ENCODE measurements at regions not wholly inside any gene's neighbourhood (a gene's known extent, or its start where the extent isn't known, plus 50 kb on each side); places are given as distances from the start of the nearest gene placed in this dataset.
"Not testable (repeated sequence)": the region's sequence is repeated elsewhere in the genome, so short reads cannot be mapped to it uniquely, and the experiment has no call there.

DNA sequence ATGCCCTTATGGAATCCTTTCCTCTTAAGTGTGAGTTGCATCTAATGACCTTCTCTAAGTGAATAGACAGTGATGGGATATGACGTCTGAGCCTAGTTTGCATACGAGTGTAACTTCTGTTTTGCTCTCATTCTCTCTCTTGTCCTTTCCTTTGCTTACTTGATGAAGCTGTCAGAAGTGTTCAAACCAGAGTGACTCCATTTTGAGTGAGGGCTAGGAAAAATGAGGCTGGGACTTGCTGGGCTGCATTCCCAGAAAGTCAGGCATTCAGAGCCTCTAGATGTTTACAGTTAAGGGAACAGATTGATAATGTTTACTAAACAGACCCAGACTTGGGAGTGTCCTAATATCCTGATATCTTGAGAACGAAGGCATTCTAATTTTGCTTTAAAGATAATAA, 311.2 kb upstream of the SOX4 start:
- peaks cover 23% of the 10 kb centered on the region for H3K4me1 ChIP-seq (ENCODE audit: control insufficient read depth, insufficient read depth, low read length)
- H3K9ac ChIP-seq (ENCODE audit: low read depth, low read length); H3K9me3 ChIP-seq (ENCODE audit: control insufficient read depth, insufficient read depth, low read length); H3K36me3 ChIP-seq (ENCODE audit: control insufficient read depth, insufficient read depth, low read length); H3K4me3 ChIP-seq (ENCODE audit: low read depth, low read length); H3K27ac ChIP-seq (ENCODE audit: low read depth, low read length); H3K27me3 ChIP-seq (ENCODE audit: control insufficient read depth, insufficient read depth, low read length): not testable (repeated sequence)

DNA sequence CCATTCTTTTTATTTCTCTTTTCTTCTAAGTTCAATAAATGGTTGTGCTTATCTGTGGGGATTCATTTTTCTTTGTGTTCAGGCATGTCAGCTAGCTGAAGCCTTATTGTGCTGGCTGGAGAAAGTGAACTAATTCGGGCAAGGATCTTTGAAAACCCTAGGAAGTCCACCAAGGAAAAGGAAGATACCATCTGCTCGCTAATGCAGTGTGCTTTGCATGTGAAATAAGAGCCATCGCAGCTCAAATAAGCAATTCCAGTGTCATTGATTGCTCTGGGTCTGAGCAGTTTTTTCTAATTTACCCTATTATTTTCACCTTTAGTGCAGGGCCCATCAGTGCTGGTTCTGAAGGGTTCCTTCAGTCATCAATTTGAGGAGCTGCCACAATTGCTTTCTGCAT, 309.4 kb upstream of the SOX4 start:
- no peaks in the 10 kb centered on the region for H3K9me3 ChIP-seq (ENCODE audit: control insufficient read depth, insufficient read depth, low read length)
- no peaks in the 10 kb centered on the region for H3K27me3 ChIP-seq (ENCODE audit: control insufficient read depth, insufficient read depth, low read length)
- H3K9ac ChIP-seq (ENCODE audit: low read depth, low read length) = no peak overlapping the region
- no peak overlapping the region for H3K27ac ChIP-seq (ENCODE audit: low read depth, low read length)
- H3K36me3 ChIP-seq (ENCODE audit: control insufficient read depth, insufficient read depth, low read length) = no peaks in the 10 kb centered on the region
- H3K4me1 ChIP-seq (ENCODE audit: control insufficient read depth, insufficient read depth, low read length) = peaks cover 11% of the 10 kb centered on the region
- no peak overlapping the region for H3K4me3 ChIP-seq (ENCODE audit: low read depth, low read length)

DNA sequence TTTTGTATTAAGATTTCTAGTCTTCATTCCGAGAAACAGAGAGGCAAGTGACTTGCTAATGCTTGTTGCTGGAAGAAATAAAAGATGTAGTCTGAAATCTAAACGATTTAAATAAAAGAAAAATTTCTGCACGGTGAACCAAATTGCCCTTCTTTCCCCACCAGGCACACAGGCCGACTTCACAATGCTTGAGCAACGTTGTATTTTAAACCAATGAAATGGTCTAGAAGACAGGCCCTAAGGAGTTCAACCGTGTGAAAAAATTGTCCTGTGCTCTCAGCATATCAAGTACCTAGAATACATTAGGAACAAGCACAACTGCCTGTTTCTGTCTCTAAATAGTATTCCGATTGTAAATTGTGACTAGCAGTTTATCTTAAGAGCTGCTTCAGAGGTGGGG, 308.8 kb upstream of the SOX4 start:
- no peak overlapping the region for H3K9ac ChIP-seq (ENCODE audit: low read depth, low read length)
- peaks cover 11% of the 10 kb centered on the region for H3K4me1 ChIP-seq (ENCODE audit: control insufficient read depth, insufficient read depth, low read length)

DNA sequence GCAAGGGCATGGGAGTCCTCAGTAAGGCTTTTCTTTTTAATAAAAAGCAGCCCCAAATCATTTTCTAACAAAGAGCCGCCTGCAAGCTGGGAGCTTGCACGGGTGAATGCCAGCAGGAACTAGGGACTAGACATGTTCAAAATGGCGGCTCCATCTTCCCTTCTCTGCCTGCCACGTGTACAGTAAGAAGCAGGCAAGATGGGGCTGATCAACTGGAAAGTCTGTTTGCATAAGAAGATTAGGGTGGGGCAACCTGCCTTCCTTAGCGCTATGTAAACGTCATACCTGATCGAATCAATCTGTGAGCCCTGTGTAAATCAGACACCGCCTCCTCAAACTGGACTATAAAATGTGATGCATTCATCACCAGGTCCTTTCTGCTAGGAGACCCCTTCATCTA, 299.4 kb upstream of the SOX4 start:
- no peak overlapping the region for H3K4me3 ChIP-seq (ENCODE audit: low read depth, low read length)
- H3K36me3 ChIP-seq (ENCODE audit: control insufficient read depth, insufficient read depth, low read length) = no peaks in the 10 kb centered on the region
- no peaks in the 10 kb centered on the region for H3K4me1 ChIP-seq (ENCODE audit: control insufficient read depth, insufficient read depth, low read length)
- H3K27me3 ChIP-seq (ENCODE audit: control insufficient read depth, insufficient read depth, low read length) = no peaks in the 10 kb centered on the region
- no peak overlapping the region for H3K27ac ChIP-seq (ENCODE audit: low read depth, low read length)
- H3K9ac ChIP-seq (ENCODE audit: low read depth, low read length) = no peak overlapping the region
- no peaks in the 10 kb centered on the region for H3K9me3 ChIP-seq (ENCODE audit: control insufficient read depth, insufficient read depth, low read length)

More for the DNA sequence above, 308.8 kb upstream of the SOX4 start:
- Histone ChIP-seq H3K27me3 (ENCODE audit: control insufficient read depth, insufficient read depth, low read length) (no peaks in the 10 kb centered on the region), H3K36me3 (ENCODE audit: control insufficient read depth, insufficient read depth, low read length) (no peaks in the 10 kb centered on the region), H3K9me3 (ENCODE audit: control insufficient read depth, insufficient read depth, low read length) (no peaks in the 10 kb centered on the region), H3K4me3 (ENCODE audit: low read depth, low read length) (no peak overlapping the region), H3K27ac (ENCODE audit: low read depth, low read length) (no peak overlapping the region)

DNA sequence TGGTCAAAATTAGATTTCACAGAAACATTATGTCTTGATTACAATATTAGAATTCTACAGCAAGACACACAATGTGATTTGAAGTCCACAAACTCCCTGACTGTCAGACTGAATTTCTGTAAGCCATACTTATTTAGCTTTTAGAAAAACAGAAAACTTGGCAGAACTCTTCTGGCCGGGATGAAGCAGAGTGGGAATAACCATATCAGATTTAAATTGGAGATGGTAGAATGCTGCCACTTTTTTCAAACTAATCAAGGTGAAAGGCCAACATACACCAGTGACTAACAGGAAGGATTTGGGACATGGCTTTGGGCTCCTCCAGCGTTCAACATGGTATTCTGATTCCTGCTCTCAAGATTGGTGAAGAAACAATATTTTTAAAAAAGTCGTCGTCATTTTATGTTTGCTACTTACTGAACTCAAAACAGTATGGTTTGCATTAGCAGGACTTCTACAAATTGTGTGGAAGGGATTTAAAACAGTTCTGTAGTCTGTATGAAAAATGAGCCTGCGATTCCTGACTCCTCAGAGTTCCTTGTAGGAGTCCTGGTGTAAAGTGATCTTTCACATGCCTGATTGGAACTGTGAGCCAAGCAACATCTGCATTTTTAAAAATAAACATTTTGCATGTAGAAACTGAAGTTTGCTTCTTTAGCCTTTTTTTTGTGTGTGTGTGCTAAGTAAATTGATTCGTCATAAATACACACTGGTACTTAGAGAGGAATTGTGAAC, 297.9 kb upstream of the SOX4 start:
- no peak overlapping the region for H3K27ac ChIP-seq (ENCODE audit: low read depth, low read length)
- no peaks in the 10 kb centered on the region for H3K4me1 ChIP-seq (ENCODE audit: control insufficient read depth, insufficient read depth, low read length)
- no peak overlapping the region for H3K9ac ChIP-seq (ENCODE audit: low read depth, low read length)
- H3K4me3 ChIP-seq (ENCODE audit: low read depth, low read length) = no peak overlapping the region
- no peaks in the 10 kb centered on the region for H3K27me3 ChIP-seq (ENCODE audit: control insufficient read depth, insufficient read depth, low read length)
- no peaks in the 10 kb centered on the region; the same call in 1 of the 2 replicates for H3K9me3 ChIP-seq (ENCODE audit: control insufficient read depth, insufficient read depth, low read length)
- no peaks in the 10 kb centered on the region for H3K36me3 ChIP-seq (ENCODE audit: control insufficient read depth, insufficient read depth, low read length)

DNA sequence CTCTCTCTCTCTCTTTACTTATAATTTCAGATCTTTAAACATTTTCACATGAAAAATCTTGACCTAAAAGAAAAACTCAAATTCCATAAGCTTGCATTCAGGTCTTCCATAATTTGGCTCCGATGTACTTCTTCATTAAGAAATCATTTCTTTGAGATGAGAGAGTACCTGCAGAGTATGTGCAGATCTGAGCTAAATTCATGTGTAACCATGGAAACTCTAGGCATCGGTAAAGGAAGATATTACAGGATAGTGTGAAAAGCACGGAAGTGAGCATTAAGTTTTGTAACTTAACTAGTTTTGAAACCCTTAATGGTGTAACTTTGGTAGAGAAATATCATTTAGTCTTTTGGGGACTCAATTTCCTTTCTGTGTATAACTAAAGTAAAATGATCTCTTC, 295.9 kb upstream of the SOX4 start:
- H3K27me3 ChIP-seq (ENCODE audit: control insufficient read depth, insufficient read depth, low read length) = no peaks in the 10 kb centered on the region
- H3K9ac ChIP-seq (ENCODE audit: low read depth, low read length) = no peak overlapping the region
- no peak overlapping the region for H3K4me3 ChIP-seq (ENCODE audit: low read depth, low read length)
- H3K9me3 ChIP-seq (ENCODE audit: control insufficient read depth, insufficient read depth, low read length) = no peaks in the 10 kb centered on the region; the same call in 1 of the 2 replicates
- no peaks in the 10 kb centered on the region for H3K36me3 ChIP-seq (ENCODE audit: control insufficient read depth, insufficient read depth, low read length)
- no peaks in the 10 kb centered on the region for H3K4me1 ChIP-seq (ENCODE audit: control insufficient read depth, insufficient read depth, low read length)
- H3K27ac ChIP-seq (ENCODE audit: low read depth, low read length) = no peak overlapping the region

DNA sequence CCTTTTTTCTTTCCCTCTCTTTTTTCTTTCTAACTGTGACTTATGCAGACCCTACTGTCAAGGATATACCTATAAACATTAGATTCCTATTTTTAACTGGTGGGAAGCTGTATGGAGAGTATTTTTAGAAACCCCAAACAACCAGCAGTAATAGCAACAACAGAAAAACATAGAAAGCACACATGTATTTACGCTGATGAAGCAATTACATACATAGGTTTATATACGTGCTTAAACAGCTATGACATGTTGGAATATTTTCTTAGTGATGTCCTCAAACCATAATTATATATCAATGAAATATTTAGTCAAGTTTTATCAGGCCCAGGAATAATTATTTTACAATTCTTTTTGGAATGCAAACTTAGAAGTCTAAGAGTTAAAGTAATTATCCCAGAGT, 294.3 kb upstream of the SOX4 start:
- Histone ChIP-seq H3K27ac (ENCODE audit: low read depth, low read length) (no peak overlapping the region), H3K9ac (ENCODE audit: low read depth, low read length) (no peak overlapping the region), H3K4me3 (ENCODE audit: low read depth, low read length) (no peak overlapping the region), H3K4me1 (ENCODE audit: control insufficient read depth, insufficient read depth, low read length) (no peaks in the 10 kb centered on the region), H3K36me3 (ENCODE audit: control insufficient read depth, insufficient read depth, low read length) (no peaks in the 10 kb centered on the region), H3K27me3 (ENCODE audit: control insufficient read depth, insufficient read depth, low read length) (no peaks in the 10 kb centered on the region), H3K9me3 (ENCODE audit: control insufficient read depth, insufficient read depth, low read length) (peaks cover 5% of the 10 kb centered on the region; the same call in 1 of the 2 replicates)

DNA sequence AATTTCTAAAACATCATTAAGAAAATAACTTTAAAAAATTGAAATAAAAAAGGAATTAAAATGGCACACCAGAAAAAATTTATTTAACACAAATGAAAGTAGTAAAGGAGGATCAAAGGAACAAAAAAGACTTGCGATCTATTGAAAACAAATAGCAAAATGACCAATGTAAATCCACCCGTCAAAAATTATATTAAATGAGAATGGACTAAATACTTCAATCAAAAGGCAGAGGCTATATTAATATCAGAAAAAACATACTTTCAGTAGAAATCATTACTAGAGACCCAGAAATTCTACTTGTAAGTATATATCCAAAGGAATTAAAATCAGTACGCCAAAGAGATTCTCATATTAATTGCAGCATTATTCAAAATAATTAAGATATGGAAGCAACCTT, 293.1 kb upstream of the SOX4 start:
- Histone ChIP-seq H3K4me1 (ENCODE audit: control insufficient read depth, insufficient read depth, low read length) (no peaks in the 10 kb centered on the region), H3K27ac (ENCODE audit: low read depth, low read length) (no peak overlapping the region), H3K36me3 (ENCODE audit: control insufficient read depth, insufficient read depth, low read length) (no peaks in the 10 kb centered on the region), H3K27me3 (ENCODE audit: control insufficient read depth, insufficient read depth, low read length) (no peaks in the 10 kb centered on the region), H3K9me3 (ENCODE audit: control insufficient read depth, insufficient read depth, low read length) (peaks cover 5% of the 10 kb centered on the region; the same call in 1 of the 2 replicates), H3K4me3 (ENCODE audit: low read depth, low read length) (no peak overlapping the region), H3K9ac (ENCODE audit: low read depth, low read length) (no peak overlapping the region)

DNA sequence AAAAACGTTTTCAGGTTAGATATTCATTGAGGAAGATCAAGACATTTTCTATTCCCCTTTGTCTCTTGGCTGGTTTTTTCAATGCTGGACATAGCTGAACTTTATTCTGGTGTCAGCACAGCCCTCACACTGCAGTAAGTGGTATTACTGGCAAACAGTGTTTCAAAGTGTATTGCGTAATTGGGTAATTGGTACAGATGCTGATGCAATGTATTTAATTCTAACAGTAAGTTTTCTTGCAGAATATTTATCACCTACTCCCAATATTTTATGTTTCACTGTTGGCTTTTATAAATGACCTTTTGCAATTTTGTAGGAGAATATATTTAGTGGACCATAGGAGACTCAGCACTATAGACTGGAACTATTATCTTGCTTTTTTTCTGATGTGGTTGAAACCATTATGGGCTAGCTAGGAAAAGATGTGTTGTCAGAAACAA, 287.6 kb upstream of the SOX4 start:
- Histone ChIP-seq H3K27ac (ENCODE audit: low read depth, low read length) (no peak overlapping the region), H3K4me3 (ENCODE audit: low read depth, low read length) (no peak overlapping the region), H3K9me3 (ENCODE audit: control insufficient read depth, insufficient read depth, low read length) (0 out of 2 replicates have a peak, but pooled peaks cover 5% of the 10 kb centered on the region), H3K36me3 (ENCODE audit: control insufficient read depth, insufficient read depth, low read length) (no peaks in the 10 kb centered on the region), H3K4me1 (ENCODE audit: control insufficient read depth, insufficient read depth, low read length) (no peaks in the 10 kb centered on the region; the same call in 1 of the 2 replicates), H3K9ac (ENCODE audit: low read depth, low read length) (no peak overlapping the region), H3K27me3 (ENCODE audit: control insufficient read depth, insufficient read depth, low read length) (no peaks in the 10 kb centered on the region)

DNA sequence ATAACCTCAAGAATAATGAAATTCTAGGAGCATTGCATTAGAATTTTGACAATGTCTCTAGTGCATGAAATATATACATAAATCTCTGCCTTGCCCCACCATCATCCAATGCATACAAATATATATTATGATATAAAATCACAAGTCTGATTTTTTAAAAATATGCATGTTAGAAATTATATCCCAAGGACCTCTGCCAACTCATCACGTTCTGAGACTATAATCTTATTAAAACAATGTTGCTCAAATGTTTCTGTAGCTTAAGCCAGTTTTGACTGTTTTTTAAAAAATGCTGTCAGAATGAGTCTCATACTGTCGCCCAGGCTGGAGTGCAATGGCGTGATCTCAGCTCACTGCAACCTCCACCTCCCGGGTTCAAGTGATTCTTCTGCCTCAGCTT, 287.0 kb upstream of the SOX4 start:
- Histone ChIP-seq H3K4me3 (ENCODE audit: low read depth, low read length) (no peak overlapping the region), H3K27ac (ENCODE audit: low read depth, low read length) (no peak overlapping the region), H3K27me3 (ENCODE audit: control insufficient read depth, insufficient read depth, low read length) (no peaks in the 10 kb centered on the region), H3K9ac (ENCODE audit: low read depth, low read length) (no peak overlapping the region), H3K9me3 (ENCODE audit: control insufficient read depth, insufficient read depth, low read length) (0 out of 2 replicates have a peak, but pooled peaks cover 5% of the 10 kb centered on the region), H3K4me1 (ENCODE audit: control insufficient read depth, insufficient read depth, low read length) (no peaks in the 10 kb centered on the region; the same call in 1 of the 2 replicates), H3K36me3 (ENCODE audit: control insufficient read depth, insufficient read depth, low read length) (no peaks in the 10 kb centered on the region)

DNA sequence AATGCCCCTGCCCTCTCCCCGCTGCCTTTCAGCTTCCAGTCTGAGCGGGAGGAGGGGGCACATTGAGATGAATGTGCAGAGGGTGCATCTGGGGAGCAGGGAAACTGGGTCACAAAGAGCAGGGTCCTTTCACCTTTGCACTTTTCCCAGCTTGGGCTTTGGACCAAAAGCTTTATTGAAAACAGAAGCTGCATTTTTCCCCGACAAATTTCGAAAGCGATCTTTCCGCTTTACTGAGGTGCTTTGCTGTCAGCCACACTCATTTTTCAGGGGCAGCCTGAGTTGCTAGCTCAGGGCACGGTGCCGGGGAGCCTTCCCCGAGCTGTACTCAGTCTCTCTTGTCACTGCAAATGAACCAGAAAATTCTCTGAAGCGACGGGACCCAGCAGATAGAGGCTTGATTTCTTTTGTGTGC, 283.7 kb upstream of the SOX4 start:
- Histone ChIP-seq H3K27me3 (ENCODE audit: control insufficient read depth, insufficient read depth, low read length) (no peaks in the 10 kb centered on the region), H3K9ac (ENCODE audit: low read depth, low read length) (no peak overlapping the region), H3K4me3 (ENCODE audit: low read depth, low read length) (no peak overlapping the region), H3K4me1 (ENCODE audit: control insufficient read depth, insufficient read depth, low read length) (no peaks in the 10 kb centered on the region; the same call in 1 of the 2 replicates), H3K9me3 (ENCODE audit: control insufficient read depth, insufficient read depth, low read length) (no peaks in the 10 kb centered on the region), H3K27ac (ENCODE audit: low read depth, low read length) (no peak overlapping the region), H3K36me3 (ENCODE audit: control insufficient read depth, insufficient read depth, low read length) (no peaks in the 10 kb centered on the region)

Data from HUES48 (cell line).